ENCODE measurements at regions not wholly inside any gene's neighbourhood (a gene's known extent, or its start where the extent isn't known, plus 50 kb on each side); places are given as distances from the start of the nearest gene placed in this dataset.

DNA sequence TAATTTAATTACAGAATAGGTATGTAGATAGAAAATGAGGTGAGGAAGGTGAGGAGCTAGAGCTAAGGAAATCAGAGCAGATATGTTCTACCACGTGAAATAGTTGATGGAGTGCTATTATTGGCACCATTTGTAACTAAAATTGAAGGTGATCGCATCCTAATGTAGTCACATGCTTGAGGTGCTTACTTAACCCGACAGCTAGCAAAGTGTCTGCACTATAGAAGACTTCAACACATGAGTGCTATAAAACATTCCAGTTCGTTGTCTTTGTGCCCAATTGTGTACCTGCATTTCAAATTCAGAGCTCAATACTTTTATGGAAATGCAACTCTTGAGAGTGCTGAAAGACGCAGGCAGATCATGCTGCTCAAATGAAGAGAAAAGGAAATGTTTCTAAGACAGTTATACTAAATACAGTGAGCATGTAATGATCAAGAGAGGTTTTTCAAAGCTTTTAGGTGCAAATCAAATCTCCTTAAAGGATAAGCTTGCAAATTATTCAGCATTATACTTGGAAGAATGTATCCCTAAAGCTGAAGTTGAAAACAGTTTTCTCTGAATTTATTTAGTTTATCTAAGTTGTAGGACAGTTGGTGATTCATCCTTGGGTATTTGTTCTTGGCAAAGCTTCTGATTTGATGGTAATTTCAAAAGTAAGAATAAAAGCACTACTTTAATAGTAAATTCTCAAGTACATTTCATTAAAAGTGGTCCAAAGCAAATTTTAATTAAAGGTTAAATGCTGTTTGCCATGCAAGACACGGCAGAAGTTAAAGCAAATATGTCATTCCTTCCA is 223.9 kb upstream of the EPHA5 start:
- no peak for TF ChIP-seq POLR2A (IDR thresholded peaks at IDR 0.05; ENCODE audit: low read depth, low read length)
- TF ChIP-seq, protein P1, sequence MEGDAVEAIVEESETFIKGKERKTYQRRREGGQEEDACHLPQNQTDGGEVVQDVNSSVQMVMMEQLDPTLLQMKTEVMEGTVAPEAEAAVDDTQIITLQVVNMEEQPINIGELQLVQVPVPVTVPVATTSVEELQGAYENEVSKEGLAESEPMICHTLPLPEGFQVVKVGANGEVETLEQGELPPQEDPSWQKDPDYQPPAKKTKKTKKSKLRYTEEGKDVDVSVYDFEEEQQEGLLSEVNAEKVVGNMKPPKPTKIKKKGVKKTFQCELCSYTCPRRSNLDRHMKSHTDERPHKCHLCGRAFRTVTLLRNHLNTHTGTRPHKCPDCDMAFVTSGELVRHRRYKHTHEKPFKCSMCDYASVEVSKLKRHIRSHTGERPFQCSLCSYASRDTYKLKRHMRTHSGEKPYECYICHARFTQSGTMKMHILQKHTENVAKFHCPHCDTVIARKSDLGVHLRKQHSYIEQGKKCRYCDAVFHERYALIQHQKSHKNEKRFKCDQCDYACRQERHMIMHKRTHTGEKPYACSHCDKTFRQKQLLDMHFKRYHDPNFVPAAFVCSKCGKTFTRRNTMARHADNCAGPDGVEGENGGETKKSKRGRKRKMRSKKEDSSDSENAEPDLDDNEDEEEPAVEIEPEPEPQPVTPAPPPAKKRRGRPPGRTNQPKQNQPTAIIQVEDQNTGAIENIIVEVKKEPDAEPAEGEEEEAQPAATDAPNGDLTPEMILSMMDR (IDR thresholded peaks at IDR 0.05; ENCODE audit: extremely low read depth in 1 of 2, insufficient read depth in 1 of 2, low read depth in 1 of 2, low read length in 2 of 2) = no peak

Measured in endothelial cell of umbilical vein (primary cell).